GM23338 (cell line): ENCODE measurements at regions not wholly inside any gene's neighbourhood (a gene's known extent, or its start where the extent isn't known, plus 50 kb on each side); places are given as distances from the start of the nearest gene placed in this dataset.

Source experiments
- ATAC-seq: fragments of 200-7000 bp; cut with Tn5 transposase; 3 replicates; pipeline ENCODE4 v1.9.1; 2020
- DNase-seq: peaks from one replicate; pipeline ENCODE4 v3.0.0-alpha.2; 2015; ENCODE audit warnings: low spot score
- H2AFZ ChIP-seq: fragments of 200-600 bp; sonication (generic); 2 replicates; pipeline ENCODE4 v1.8.0; 2016; ENCODE audit warnings: antibody characterized with exemption, mild to moderate bottlenecking, moderate library complexity
- H3F3A ChIP-seq: fragments of 200-600 bp; sonication (generic); replicated peaks from 2 replicates; pipeline ENCODE4 v1.8.0; 2017; ENCODE audit warnings: antibody characterized with exemption, mixed run types, low read depth
- H3K27ac ChIP-seq: fragments of 200-600 bp; sonication (generic); 2 replicates; pipeline ENCODE4 v1.6.1; 2016; ENCODE audit warnings: low read depth
- H3K27me3 ChIP-seq: fragments of 200-600 bp; sonication (generic); 2 replicates; pipeline ENCODE4 v1.8.0; 2016; ENCODE audit warnings: mild to moderate bottlenecking, mixed run types, moderate library complexity; ENCODE audit not compliant: insufficient read depth
- H3K36me3 ChIP-seq: fragments of 200-600 bp; sonication (generic); 2 replicates; pipeline ENCODE4 v1.8.0; 2016; ENCODE audit warnings: mild to moderate bottlenecking; ENCODE audit not compliant: insufficient read depth
- H3K4me1 ChIP-seq: fragments of 200-600 bp; sonication (generic); 2 replicates; pipeline ENCODE4 v1.8.0; 2016; ENCODE audit warnings: mild to moderate bottlenecking, moderate library complexity; ENCODE audit not compliant: insufficient read depth
- H3K4me2 ChIP-seq: fragments of 200-600 bp; sonication (generic); 2 replicates; pipeline ENCODE4 v1.7.1; 2017; ENCODE audit warnings: mixed run types
- H3K4me3 ChIP-seq: fragments of 200-600 bp; sonication (generic); 2 replicates; pipeline ENCODE4 v1.6.1; 2016; ENCODE audit warnings: mixed run types
- H3K79me2 ChIP-seq: fragments of 200-600 bp; sonication (generic); replicated peaks from 2 replicates; pipeline ENCODE4 v1.8.0; 2017; ENCODE audit warnings: mild to moderate bottlenecking; ENCODE audit not compliant: insufficient read depth
- H3K9me2 ChIP-seq: fragments of 200-600 bp; sonication (generic); 2 replicates; pipeline ENCODE4 v1.8.0; 2017; ENCODE audit not compliant: insufficient read depth
- H4K20me1 ChIP-seq: fragments of 200-600 bp; sonication (generic); replicated peaks from 2 replicates; pipeline ENCODE4 v1.8.0; 2017; ENCODE audit warnings: mild to moderate bottlenecking; ENCODE audit not compliant: insufficient read depth
- H3K27ac Mint-ChIP-seq: 2 replicates; pipeline ENCODE4 v1.8.0; 2020; ENCODE audit warnings: inconsistent platforms, mild to moderate bottlenecking, moderate library complexity, mixed read lengths
- H3K27me3 Mint-ChIP-seq: 3 replicates; pipeline ENCODE4 v1.8.0; 2022; ENCODE audit warnings: low read depth, mild to moderate bottlenecking, moderate library complexity, mixed read lengths, inconsistent platforms; ENCODE audit not compliant: insufficient read depth, poor library complexity
- H3K36me3 Mint-ChIP-seq: 3 replicates; pipeline ENCODE4 v1.8.0; 2021; ENCODE audit warnings: low read depth, mild to moderate bottlenecking, inconsistent platforms, moderate library complexity, mixed read lengths
- H3K4me1 Mint-ChIP-seq: 3 replicates; pipeline ENCODE4 v1.8.0; 2020; ENCODE audit warnings: mild to moderate bottlenecking, inconsistent platforms, mixed read lengths
- H3K4me3 Mint-ChIP-seq: 3 replicates; pipeline ENCODE4 v1.8.0; 2021; ENCODE audit warnings: moderate library complexity, mild to moderate bottlenecking, inconsistent platforms, mixed read lengths
- H3K9me3 Mint-ChIP-seq: 3 replicates; pipeline ENCODE4 v1.8.0; 2020; ENCODE audit warnings: moderate library complexity, mild to moderate bottlenecking, inconsistent platforms, mixed read lengths
- EZH2 ChIP-seq: fragments of 200-600 bp; sonication (generic); IDR thresholded peaks from one replicate; pipeline ENCODE4 v1.8.0; 2017; ENCODE audit warnings: antibody characterized with exemption, mild to moderate bottlenecking, low read depth; ENCODE audit not compliant: unreplicated experiment
- JUNB ChIP-seq: IDR thresholded peaks from one replicate; pipeline ENCODE4 v1.6.1; 2016; ENCODE audit warnings: antibody characterized with exemption; ENCODE audit not compliant: unreplicated experiment
- NANOG ChIP-seq: IDR thresholded peaks from 2 replicates; pipeline ENCODE4 v1.6.1; 2016; ENCODE audit warnings: antibody characterized with exemption, borderline replicate concordance
- POLR2AphosphoS5 ChIP-seq: IDR thresholded peaks from 2 replicates; pipeline ENCODE4 v1.6.1; 2016; ENCODE audit warnings: antibody characterized with exemption, low read depth
- STAT1 ChIP-seq: IDR thresholded peaks from one replicate; pipeline ENCODE4 v1.6.1; 2016; ENCODE audit warnings: antibody characterized with exemption; ENCODE audit not compliant: unreplicated experiment
- ZNF114 ChIP-seq: fragments of 250-450 bp; sonication (Bioruptor Pico); IDR thresholded peaks from 2 replicates; pipeline ENCODE4 v1.5.0; 2020; ENCODE audit warnings: mild to moderate bottlenecking, moderate library complexity
- ZNF331 ChIP-seq: fragments of 250-450 bp; sonication (Bioruptor Pico); IDR thresholded peaks from 2 replicates; pipeline ENCODE4 v1.5.0; 2020; ENCODE audit warnings: low read depth, mild to moderate bottlenecking, moderate library complexity
- TF ChIP-seq, protein P1 (sequence below): IDR thresholded peaks from 2 replicates; pipeline ENCODE4 v1.6.1; 2016; ENCODE audit warnings: antibody characterized with exemption
- TF ChIP-seq, protein P2 (sequence below), 2 experiments: fragments of 200-600 bp in 1 of 2; sonication (generic) in 1 of 2; conservative IDR thresholded peaks; 2 replicates each; pipeline versions ENCODE4 v1.5.1 to v1.6.1; 2016 to 2017; ENCODE audit warnings: antibody characterized with exemption in 2 of 2, low read depth in 2 of 2, mild to moderate bottlenecking in 2 of 2, moderate library complexity in 1 of 2
- TF ChIP-seq, protein P3 (sequence below): fragments of 250-450 bp; sonication (Bioruptor Pico); IDR thresholded peaks from 2 replicates; pipeline ENCODE4 v1.5.0; 2020; ENCODE audit warnings: mild to moderate bottlenecking, moderate library complexity

DNA sequence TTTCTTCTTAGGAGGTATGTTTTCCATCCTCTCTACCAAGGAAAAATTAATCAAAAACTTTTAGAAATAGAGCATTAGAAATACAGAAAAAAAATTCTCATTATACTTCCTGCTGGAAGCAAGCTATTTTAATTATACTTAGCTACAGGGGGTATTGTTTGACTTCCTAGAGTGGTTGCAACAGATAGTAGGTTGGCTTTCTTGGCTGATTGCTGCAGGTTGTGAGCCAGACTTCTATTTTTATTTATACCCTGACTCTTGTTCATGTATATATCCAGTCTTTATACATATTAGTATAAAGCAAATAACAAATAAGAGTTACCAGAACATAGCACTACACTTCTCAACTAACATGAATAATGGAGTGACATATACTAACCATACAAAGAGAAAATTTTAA lies 460.8 kb upstream of the REG3G start (continued):
- TF ChIP-seq NANOG (no peak), EZH2 (no peak), POLR2AphosphoS5 (no peak), STAT1 (no peak), ZNF114 (CRISPR knock-in tag) (no peak), ZNF331 (CRISPR knock-in tag) (no peak)
- TF ChIP-seq, protein P1, sequence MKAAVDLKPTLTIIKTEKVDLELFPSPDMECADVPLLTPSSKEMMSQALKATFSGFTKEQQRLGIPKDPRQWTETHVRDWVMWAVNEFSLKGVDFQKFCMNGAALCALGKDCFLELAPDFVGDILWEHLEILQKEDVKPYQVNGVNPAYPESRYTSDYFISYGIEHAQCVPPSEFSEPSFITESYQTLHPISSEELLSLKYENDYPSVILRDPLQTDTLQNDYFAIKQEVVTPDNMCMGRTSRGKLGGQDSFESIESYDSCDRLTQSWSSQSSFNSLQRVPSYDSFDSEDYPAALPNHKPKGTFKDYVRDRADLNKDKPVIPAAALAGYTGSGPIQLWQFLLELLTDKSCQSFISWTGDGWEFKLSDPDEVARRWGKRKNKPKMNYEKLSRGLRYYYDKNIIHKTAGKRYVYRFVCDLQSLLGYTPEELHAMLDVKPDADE = no peak
- TF ChIP-seq, protein P2, sequence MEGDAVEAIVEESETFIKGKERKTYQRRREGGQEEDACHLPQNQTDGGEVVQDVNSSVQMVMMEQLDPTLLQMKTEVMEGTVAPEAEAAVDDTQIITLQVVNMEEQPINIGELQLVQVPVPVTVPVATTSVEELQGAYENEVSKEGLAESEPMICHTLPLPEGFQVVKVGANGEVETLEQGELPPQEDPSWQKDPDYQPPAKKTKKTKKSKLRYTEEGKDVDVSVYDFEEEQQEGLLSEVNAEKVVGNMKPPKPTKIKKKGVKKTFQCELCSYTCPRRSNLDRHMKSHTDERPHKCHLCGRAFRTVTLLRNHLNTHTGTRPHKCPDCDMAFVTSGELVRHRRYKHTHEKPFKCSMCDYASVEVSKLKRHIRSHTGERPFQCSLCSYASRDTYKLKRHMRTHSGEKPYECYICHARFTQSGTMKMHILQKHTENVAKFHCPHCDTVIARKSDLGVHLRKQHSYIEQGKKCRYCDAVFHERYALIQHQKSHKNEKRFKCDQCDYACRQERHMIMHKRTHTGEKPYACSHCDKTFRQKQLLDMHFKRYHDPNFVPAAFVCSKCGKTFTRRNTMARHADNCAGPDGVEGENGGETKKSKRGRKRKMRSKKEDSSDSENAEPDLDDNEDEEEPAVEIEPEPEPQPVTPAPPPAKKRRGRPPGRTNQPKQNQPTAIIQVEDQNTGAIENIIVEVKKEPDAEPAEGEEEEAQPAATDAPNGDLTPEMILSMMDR (conservative IDR thresholded peaks at IDR 0.05; ENCODE audit: low read depth in 2 of 2) = no peak

DNA sequence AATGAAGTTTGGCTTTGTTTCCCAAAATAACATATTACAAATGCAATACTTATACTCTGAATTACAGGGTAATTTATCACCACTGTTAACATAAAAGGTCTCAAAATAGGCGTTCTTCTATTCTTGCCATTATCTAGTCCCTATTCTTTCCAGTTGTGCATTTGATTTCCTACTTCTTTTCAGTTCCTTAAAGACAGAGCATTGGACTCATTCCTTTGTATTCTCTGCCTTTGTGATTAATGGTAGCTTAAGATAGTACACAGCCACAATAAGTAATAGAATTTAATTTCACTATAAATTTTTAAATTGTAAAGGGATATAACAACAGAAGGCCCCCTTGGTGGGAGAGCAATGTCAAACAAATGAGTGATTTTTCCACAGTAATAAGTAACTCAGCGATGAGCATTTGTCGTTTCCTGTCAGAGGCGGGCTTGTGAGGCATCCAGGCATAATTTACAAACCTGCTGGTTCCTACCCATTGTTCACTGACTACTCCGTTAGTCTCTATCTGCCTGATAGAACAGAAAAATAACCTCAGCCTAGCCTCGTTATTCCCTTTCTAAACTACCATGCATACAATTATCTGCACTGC lies 456.6 kb upstream of the REG3G start:
- Mint-ChIP-seq H3K4me1 (peaks cover 7% of the 10 kb centered on the region; the same call in 2 of the 3 replicates), H3K27ac (no peak overlapping the region), H3K4me3 (no peak overlapping the region), H3K9me3 (no peaks in the 10 kb centered on the region; the same call in 2 of the 3 replicates), H3K27me3 (no peaks in the 10 kb centered on the region), H3K36me3 (no peaks in the 10 kb centered on the region)
- no peaks in the 10 kb centered on the region for H3K27me3 ChIP-seq
- H3K4me1 ChIP-seq = no peaks in the 10 kb centered on the region
- TF ChIP-seq JUNB = no peak
- H3K4me2 ChIP-seq = no peak overlapping the region
- no peaks in the 10 kb centered on the region for H3K36me3 ChIP-seq
- no peak overlapping the region for H2AFZ ChIP-seq
- H3F3A ChIP-seq = no peaks in the 10 kb centered on the region
- no peaks in the 10 kb centered on the region for H4K20me1 ChIP-seq
- no peak overlapping the region for H3K27ac ChIP-seq
- no peaks in the 10 kb centered on the region for H3K79me2 ChIP-seq
- ATAC-seq (no peak), DNase-seq (no peak)
- H3K9me2 ChIP-seq = no peaks in the 10 kb centered on the region
- H3K4me3 ChIP-seq = no peak overlapping the region

DNA sequence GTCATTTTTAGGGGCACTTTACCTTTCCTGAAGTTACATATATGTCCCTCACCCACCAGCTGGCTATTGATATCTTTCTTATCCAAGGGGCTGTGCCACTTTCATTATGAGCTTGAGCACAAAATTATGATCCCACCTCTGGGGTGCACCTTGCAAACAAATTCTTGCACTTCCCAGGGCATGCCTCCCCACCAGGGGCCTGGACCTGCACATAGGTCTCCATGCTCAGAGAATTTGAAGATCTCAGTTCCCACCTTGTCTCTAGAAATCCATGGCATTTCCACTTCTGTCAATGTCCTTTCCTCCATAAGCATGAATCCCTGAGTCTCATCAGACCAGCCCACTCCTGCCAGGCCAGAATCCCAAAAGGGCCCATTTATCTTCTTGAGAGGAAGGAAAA lies 449.1 kb upstream of the REG3G start:
- peaks cover 6% of the 10 kb centered on the region; the same call in 2 of the 3 replicates for H3K4me1 Mint-ChIP-seq
- H3K9me3 Mint-ChIP-seq = no peaks in the 10 kb centered on the region
- no peak overlapping the region for H3K4me3 Mint-ChIP-seq
- Histone ChIP-seq H3K79me2 (no peaks in the 10 kb centered on the region), H4K20me1 (no peaks in the 10 kb centered on the region), H3K9me2 (no peaks in the 10 kb centered on the region), H2AFZ (peak overlapping the region; percentile 61; the same call in 1 of the 2 replicates), H3K27me3 (no peaks in the 10 kb centered on the region), H3K4me2 (no peak overlapping the region), H3K27ac (no peak overlapping the region), H3F3A (no peaks in the 10 kb centered on the region), H3K36me3 (no peaks in the 10 kb centered on the region), H3K4me3 (no peak overlapping the region), H3K4me1 (0 out of 2 replicates have a peak, but pooled peaks cover 7% of the 10 kb centered on the region)
- H3K27me3 Mint-ChIP-seq = no peaks in the 10 kb centered on the region
- DNase-seq (no peak), ATAC-seq (no peak)
- no peaks in the 10 kb centered on the region for H3K36me3 Mint-ChIP-seq
- H3K27ac Mint-ChIP-seq = 0 out of 2 replicates have a peak overlapping the region, but pooled peaks have one; percentile 45
- TF ChIP-seq EZH2 = no peak
- TF ChIP-seq, protein P1 = no peak
- TF ChIP-seq, protein P3, sequence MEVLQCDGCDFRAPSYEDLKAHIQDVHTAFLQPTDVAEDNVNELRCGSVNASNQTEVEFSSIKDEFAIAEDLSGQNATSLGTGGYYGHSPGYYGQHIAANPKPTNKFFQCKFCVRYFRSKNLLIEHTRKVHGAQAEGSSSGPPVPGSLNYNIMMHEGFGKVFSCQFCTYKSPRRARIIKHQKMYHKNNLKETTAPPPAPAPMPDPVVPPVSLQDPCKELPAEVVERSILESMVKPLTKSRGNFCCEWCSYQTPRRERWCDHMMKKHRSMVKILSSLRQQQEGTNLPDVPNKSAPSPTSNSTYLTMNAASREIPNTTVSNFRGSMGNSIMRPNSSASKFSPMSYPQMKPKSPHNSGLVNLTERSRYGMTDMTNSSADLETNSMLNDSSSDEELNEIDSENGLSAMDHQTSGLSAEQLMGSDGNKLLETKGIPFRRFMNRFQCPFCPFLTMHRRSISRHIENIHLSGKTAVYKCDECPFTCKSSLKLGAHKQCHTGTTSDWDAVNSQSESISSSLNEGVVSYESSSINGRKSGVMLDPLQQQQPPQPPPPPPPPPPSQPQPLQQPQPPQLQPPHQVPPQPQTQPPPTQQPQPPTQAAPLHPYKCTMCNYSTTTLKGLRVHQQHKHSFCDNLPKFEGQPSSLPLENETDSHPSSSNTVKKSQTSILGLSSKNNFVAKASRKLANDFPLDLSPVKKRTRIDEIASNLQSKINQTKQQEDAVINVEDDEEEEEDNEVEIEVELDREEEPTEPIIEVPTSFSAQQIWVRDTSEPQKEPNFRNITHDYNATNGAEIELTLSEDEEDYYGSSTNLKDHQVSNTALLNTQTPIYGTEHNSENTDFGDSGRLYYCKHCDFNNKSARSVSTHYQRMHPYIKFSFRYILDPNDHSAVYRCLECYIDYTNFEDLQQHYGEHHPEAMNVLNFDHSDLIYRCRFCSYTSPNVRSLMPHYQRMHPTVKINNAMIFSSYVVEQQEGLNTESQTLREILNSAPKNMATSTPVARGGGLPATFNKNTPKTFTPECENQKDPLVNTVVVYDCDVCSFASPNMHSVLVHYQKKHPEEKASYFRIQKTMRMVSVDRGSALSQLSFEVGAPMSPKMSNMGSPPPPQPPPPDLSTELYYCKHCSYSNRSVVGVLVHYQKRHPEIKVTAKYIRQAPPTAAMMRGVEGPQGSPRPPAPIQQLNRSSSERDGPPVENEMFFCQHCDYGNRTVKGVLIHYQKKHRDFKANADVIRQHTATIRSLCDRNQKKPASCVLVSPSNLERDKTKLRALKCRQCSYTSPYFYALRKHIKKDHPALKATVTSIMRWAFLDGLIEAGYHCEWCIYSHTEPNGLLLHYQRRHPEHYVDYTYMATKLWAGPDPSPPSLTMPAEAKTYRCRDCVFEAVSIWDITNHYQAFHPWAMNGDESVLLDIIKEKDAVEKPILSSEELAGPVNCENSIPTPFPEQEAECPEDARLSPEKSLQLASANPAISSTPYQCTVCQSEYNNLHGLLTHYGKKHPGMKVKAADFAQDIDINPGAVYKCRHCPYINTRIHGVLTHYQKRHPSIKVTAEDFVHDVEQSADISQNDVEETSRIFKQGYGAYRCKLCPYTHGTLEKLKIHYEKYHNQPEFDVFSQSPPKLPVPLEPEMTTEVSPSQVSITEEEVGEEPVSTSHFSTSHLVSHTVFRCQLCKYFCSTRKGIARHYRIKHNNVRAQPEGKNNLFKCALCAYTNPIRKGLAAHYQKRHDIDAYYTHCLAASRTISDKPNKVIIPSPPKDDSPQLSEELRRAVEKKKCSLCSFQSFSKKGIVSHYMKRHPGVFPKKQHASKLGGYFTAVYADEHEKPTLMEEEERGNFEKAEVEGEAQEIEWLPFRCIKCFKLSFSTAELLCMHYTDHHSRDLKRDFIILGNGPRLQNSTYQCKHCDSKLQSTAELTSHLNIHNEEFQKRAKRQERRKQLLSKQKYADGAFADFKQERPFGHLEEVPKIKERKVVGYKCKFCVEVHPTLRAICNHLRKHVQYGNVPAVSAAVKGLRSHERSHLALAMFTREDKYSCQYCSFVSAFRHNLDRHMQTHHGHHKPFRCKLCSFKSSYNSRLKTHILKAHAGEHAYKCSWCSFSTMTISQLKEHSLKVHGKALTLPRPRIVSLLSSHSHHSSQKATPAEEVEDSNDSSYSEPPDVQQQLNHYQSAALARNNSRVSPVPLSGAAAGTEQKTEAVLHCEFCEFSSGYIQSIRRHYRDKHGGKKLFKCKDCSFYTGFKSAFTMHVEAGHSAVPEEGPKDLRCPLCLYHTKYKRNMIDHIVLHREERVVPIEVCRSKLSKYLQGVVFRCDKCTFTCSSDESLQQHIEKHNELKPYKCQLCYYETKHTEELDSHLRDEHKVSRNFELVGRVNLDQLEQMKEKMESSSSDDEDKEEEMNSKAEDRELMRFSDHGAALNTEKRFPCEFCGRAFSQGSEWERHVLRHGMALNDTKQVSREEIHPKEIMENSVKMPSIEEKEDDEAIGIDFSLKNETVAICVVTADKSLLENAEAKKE (CRISPR knock-in tag) = no peak
